Midbrain (tissue), 1 donor: ENCODE measurements at regions not wholly inside any gene's neighbourhood (a gene's known extent, or its start where the extent isn't known, plus 50 kb on each side); places are given as distances from the start of the nearest gene placed in this dataset.

ENCODE experiments used
- DNase-seq: peaks from one replicate; lab custom pipeline; 2025; lab: John Stamatoyannopoulos, UW

DNA sequence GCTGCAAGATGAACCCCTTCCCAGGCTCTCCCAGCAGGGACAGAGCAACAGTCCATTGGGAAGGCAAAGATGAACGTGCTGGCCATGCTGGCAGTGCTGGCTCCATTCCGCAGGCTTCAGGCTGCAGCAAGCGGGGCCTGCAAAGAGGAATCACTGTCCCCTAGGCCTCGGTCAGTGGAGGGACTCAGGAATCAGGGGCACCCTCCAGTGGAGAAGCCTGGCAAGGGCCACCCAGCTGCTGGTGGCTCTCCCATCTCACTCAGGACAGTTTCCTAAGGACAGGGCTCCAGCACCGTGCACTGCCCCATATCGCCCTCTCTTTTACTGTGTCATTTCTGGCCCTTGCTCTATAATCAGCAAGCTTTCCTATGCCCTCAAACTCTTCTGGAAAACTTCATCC lies 498.6 kb downstream of the EFNB2 start:
- no peak for DNase-seq

- no peak for DNase-seq
Observed at GRCh38 chr13:106034201-106034600, 501.3 kb downstream of the EFNB2 start.

DNA sequence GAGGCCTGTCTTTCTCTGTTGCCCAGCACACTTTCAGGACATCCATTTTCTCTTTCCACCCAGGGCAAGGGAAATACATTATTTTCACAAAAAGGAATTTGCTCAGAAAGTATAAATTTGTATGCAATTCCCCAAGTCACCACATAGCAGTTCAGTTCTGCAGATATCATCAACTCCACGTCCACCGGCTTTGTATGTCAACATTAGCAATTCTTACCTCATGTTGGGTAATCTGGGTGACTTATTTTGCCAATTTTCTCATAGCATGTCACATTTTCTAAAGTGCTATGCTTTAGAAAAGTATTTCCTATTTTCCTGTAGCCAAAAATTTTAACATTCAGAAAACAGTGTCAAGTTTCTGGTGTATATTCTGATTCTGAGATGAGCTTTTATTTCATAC lies 501.8 kb downstream of the EFNB2 start:
- no peak for DNase-seq

DNA sequence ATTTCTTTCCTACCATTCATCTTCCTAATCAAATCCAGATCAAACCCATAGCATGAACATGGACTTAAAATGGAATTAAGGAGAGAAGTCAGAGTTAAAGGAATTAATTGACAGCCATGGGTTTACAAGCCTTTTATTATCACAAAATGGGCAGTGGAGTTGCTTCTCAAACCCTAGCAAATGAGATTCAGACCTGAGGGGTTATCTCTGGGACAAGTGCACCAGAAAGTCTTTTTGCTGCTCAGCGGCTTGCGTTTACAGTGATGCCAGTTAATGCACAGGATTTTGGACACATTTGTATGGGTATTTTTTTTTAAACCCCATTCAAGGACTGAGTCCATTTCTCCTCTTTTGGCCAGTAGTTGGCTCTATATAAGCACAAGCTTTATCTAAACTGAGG lies 503.0 kb downstream of the EFNB2 start:
- no peak for DNase-seq

DNA sequence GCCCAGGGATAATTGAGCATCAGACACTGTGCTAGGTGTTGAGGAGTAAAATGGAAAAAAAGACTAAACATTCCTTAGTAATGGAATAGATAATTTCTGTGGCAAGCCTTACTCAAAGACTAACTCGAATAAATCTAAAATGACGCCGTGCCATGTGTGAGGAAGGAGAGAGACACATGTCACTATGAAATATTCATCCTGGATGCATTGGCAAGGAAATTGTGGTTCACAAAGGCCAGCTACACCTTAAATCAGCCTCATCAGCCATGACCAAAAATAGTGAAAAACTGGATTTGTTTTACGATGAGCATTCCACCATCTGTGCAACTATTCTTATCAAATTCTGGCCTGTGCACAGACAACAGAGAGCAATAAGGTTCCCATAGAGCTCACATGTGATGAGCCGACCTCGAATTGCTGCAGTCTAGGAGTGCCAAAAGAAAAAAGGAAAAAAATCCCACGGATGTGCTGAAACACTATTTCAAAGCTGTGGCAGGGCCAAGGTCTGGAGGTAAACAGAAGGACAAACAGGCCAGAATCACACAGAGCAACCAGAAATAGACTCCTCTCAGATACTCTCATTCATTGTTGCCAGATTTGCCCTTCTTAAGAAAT lies 505.7 kb downstream of the EFNB2 start:
- no peak for DNase-seq

- DNase-seq: no peak
Observed at GRCh38 chr13:106028911-106029310, 506.6 kb downstream of the EFNB2 start.

- DNase-seq: no peak
Observed at GRCh38 chr13:106011600-106011999, 523.9 kb downstream of the EFNB2 start.

DNA sequence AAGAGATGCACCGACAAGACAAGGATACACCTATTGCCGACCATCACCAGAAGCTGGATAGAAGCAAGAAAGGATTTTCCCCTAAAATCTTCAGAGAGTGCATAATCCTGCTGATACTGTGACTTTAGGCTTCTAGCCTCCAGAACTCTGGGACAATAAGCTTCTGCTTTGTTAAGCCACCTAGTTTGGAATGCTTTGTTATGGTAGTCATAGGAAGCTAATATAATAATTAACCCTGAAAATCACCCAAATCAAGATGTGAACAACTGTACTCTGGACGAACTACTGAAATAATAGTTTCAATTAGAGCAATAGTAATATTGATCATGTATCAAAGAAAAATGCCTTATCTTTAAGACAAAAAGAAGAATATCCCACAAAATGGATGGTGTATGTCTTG lies 524.6 kb downstream of the EFNB2 start:
- no peak for DNase-seq

GRCh38 chr13:106008540-106008939 lies 526.9 kb downstream of the EFNB2 start:
- no peak for DNase-seq

GRCh38 chr13:106007156-106007555 lies 528.3 kb downstream of the EFNB2 start:
- no peak for DNase-seq

- DNase-seq: no peak
Observed at GRCh38 chr13:106003651-106004050, 531.8 kb downstream of the EFNB2 start.

- no peak for DNase-seq
Observed at GRCh38 chr13:106001443-106001842, 534.0 kb downstream of the EFNB2 start.

DNA sequence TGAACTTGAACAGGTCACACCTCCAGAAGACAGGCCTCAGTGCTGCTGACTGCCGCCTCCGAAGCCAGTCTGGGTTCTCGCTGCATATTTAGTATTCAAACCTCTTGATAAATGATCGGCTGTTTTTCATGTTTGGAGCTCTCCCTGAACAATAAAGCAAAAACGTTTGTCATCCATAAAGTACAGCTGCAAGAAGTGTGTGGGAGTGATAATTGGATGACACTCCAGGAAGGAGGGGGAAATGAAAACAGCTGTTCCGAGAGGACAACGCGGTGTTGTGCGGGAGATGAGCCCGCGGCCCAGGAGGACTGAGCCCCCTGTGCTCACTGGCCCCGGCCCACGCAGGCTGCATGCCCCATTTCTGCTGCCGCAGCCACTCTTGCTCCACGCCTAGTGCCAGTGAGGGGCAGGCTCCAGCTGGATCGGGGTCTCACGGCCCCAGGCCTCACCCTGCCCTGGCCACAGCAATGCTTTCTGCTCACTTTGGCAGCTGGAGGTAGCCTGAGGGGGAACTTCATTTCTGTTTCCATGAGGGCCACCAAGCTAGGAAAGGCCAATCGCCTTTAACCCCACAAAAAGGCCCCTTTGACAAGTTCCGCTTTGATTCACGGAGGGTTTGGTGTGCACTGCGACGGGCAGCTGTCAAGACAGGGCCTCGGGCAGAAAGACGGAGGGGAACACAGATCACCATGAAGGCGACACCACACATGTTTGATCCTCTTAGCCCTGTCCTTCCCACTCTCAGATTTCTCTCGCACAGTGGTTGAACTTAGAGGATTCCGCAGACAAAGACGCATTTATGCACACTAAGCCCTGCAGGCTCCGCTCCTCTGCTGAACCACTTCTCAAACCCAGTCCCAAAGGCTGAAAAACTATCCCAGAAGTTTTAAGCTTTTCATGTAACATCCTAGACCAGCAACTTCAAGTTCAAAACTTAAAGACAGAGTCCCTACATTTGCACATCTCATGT lies 537.6 kb downstream of the EFNB2 start:
- no peak for DNase-seq

GRCh38 chr13:105996391-105997025 lies 539.0 kb downstream of the EFNB2 start:
- DNase-seq: no peak

DNA sequence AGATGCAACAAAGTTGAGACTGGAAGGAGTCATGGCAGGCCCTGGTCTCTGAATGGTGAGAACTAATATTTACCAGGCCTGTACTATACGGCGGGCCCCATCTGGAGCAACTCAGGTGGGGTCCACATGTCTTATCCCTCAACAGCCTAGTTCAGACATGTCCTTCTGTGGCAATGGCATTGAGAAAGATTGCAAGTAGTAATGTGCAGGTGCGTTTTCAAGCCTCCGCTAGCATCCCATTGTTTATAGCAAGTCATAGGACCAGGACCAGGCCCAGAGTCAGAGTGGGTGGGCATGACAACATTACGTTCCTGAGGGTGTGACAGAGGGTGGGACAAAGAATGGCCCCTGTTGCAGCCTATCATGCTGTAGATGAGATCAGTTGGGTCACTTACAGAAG lies 541.1 kb downstream of the EFNB2 start:
- DNase-seq: no peak

- DNase-seq: peak; percentile 51
Observed at GRCh38 chr13:105991622-105992277, 543.7 kb downstream of the EFNB2 start.

GRCh38 chr13:105991131-105991530 lies 544.3 kb downstream of the EFNB2 start:
- DNase-seq: no peak

DNA sequence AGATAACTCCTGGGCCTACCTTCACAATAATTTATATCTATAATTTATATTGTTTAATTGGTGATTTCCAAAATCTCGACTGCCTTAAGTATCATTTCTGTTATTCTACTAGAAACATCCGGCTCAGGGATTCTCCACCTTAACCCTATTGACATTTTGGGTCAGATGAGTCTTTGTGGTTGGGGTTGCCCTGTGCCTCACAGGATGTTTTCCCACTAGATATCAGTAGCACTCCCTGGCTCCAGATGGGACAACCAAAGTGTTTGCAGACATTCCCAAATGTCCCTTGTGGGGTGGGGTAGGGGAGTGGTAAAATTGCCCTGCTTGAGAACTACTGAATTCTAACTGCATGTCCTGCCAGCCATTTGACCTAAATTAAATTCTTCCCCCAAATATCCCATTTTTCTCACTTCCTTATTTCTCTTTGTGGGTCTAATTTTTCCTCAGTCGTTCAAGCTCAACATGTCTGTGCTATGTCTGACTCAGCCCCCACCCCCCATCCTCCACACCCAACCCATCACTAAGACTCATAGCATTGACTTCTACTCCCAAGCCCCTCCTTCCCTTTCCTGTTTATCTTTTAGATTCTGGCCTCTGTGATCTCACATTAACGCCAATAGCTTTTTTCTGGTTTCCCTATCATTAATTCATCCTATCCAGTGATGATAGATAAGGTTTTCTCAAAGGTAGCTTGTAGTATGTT lies 545.1 kb downstream of the EFNB2 start:
- no peak for DNase-seq

GRCh38 chr13:105984646-105985045 lies 550.8 kb downstream of the EFNB2 start:
- DNase-seq: no peak

DNA sequence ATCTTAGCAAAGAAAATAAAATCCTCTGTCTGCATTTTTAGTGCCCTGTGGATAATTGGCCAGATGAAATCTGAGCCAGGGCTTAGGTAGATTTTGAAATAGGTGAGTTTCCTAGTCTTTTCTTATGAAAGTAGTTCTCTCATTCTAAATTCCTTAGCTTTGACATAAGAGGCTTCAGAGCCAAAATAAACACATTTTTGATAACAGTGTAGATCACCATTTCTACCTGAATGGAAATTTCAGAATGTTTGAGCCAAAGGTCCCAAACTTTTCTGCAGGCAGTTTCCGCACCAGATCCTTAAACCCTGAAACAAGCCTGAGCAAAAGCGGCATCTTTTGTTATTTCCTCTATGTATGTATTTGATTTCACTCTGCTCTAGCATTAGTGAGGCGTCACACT lies 551.2 kb downstream of the EFNB2 start:
- DNase-seq: no peak

GRCh38 chr13:105982219-105982930 lies 553.1 kb downstream of the EFNB2 start:
- DNase-seq: no peak
